DND-41 (cell line): ENCODE measurements at regions not wholly inside any gene's neighbourhood (a gene's known extent, or its start where the extent isn't known, plus 50 kb on each side); places are given as distances from the start of the nearest gene placed in this dataset.

Source experiments
- ATAC-seq: fragments of 200-7000 bp; cut with Tn5 transposase; 3 replicates; pipeline ENCODE4 v1.9.1; 2021; ENCODE audit warnings: low read depth; ENCODE audit not compliant: insufficient read depth
- DNase-seq: peaks from one replicate; pipeline ENCODE4 v3.0.0-alpha.2; 2020
- H2AFZ ChIP-seq: 2 replicates; pipeline ENCODE4 v1.6.0; 2012; ENCODE audit warnings: low read depth, low read length
- H3K27ac ChIP-seq: 2 replicates; pipeline ENCODE4 v1.5.1; 2012; ENCODE audit warnings: low read length, inconsistent platforms
- H3K27me3 ChIP-seq: fragments of 200-600 bp; sonication (generic); 2 replicates; pipeline ENCODE4 v1.6.0; 2012; ENCODE audit warnings: low read length, mild to moderate bottlenecking, inconsistent platforms; ENCODE audit not compliant: insufficient read depth, poor library complexity
- H3K36me3 ChIP-seq: 2 replicates; pipeline ENCODE4 v1.5.1; 2012; ENCODE audit warnings: low read length, inconsistent platforms; ENCODE audit not compliant: insufficient read depth
- H3K4me1 ChIP-seq: 2 replicates; pipeline ENCODE4 v1.5.1; 2012; ENCODE audit warnings: mild to moderate bottlenecking, low read length; ENCODE audit not compliant: insufficient read depth
- H3K4me2 ChIP-seq: 2 replicates; pipeline ENCODE4 v1.6.0; 2012; ENCODE audit warnings: mild to moderate bottlenecking, moderate library complexity, low read length, inconsistent platforms; ENCODE audit not compliant: insufficient read depth
- H3K4me3 ChIP-seq, 2 experiments: fragments of 200-600 bp in 1 of 2; shearing (Covaris generic) in 1 of 2; 2 replicates each; pipeline ENCODE4 v1.5.1; 2012 to 2016; ENCODE audit warnings: inconsistent platforms in 2 of 2, low read length in 2 of 2, mild to moderate bottlenecking in 2 of 2, low read depth in 1 of 2, moderate library complexity in 1 of 2
- H3K79me2 ChIP-seq: 2 replicates; pipeline ENCODE4 v1.6.0; 2012; ENCODE audit warnings: low read length, inconsistent platforms; ENCODE audit not compliant: insufficient read depth
- H3K9ac ChIP-seq: 2 replicates; pipeline ENCODE4 v1.6.0; 2012; ENCODE audit warnings: low read depth, mild to moderate bottlenecking, inconsistent platforms, low read length, moderate library complexity
- H3K9me3 ChIP-seq: 2 replicates; pipeline ENCODE4 v1.5.1; 2012; ENCODE audit warnings: low read length, moderate library complexity, mild to moderate bottlenecking, inconsistent platforms; ENCODE audit not compliant: insufficient read depth, severe bottlenecking
- H4K20me1 ChIP-seq: 2 replicates; pipeline ENCODE4 v1.6.0; 2012; ENCODE audit warnings: low read length; ENCODE audit not compliant: insufficient read depth
- CTCF ChIP-seq: IDR thresholded peaks from 2 replicates; pipeline ENCODE4 v1.5.1; 2012; ENCODE audit warnings: borderline replicate concordance, low read length, moderate library complexity, mild to moderate bottlenecking; ENCODE audit not compliant: poor library complexity, severe bottlenecking; ENCODE audit errors: extremely low read depth
- EZH2 ChIP-seq: IDR thresholded peaks from 3 replicates; pipeline ENCODE4 v1.6.1; 2012; ENCODE audit warnings: borderline replicate concordance, low read depth, mild to moderate bottlenecking, moderate library complexity, low read length, inconsistent platforms; ENCODE audit not compliant: severe bottlenecking

DNA sequence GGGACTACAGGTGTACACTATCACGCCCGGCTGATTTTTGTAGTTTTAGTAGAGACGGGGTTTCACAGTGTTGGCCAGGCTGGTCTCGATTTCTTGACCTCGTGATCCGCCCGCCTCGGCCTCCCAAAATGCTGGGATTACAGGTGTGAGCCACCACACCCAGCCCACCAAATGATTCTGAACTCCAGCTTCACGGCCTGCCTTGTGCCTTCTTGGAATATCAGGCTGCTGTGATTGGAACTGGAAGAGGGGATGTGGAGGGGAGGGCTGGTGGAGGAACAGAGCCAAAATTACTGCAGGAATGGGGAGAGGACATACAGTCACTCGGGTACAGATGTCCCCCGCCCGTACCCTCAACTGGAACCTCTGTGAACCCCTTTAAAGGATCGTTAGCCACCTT is 268.4 kb downstream of the ACTR3B start:
- ATAC-seq = no peak
- Histone ChIP-seq H3K9ac (no peak overlapping the region), H3K4me2 (no peak overlapping the region), H2AFZ (no peak overlapping the region), H3K9me3 (no peaks in the 10 kb centered on the region), H3K36me3 (no peaks in the 10 kb centered on the region), H3K4me1 (no peaks in the 10 kb centered on the region), H3K27ac (no peak overlapping the region), H3K27me3 (no peaks in the 10 kb centered on the region), H3K79me2 (no peaks in the 10 kb centered on the region), H4K20me1 (no peaks in the 10 kb centered on the region), H3K4me3 (no peak overlapping the region)
- no peak for DNase-seq
- TF ChIP-seq EZH2 = no peak
- TF ChIP-seq CTCF = no peak

- no peaks in the 10 kb centered on the region for H3K27me3 ChIP-seq
Observed at GRCh38 chr7:153030976-153031375, 271.4 kb downstream of the ACTR3B start.

GRCh38 chr7:153034791-153035190 is 275.2 kb downstream of the ACTR3B start:
- H3K4me1 ChIP-seq = no peaks in the 10 kb centered on the region
- H3K4me2 ChIP-seq = no peak overlapping the region
- no peak for TF ChIP-seq CTCF
- no peak for TF ChIP-seq EZH2
- DNase-seq (no peak), ATAC-seq (no peak)
- no peaks in the 10 kb centered on the region for H3K9me3 ChIP-seq
- H3K27ac ChIP-seq = no peak overlapping the region
- H2AFZ ChIP-seq = no peak overlapping the region
- H3K36me3 ChIP-seq = no peaks in the 10 kb centered on the region
- H3K9ac ChIP-seq = no peak overlapping the region
- no peak overlapping the region for H3K4me3 ChIP-seq
- no peaks in the 10 kb centered on the region for H3K79me2 ChIP-seq
- H4K20me1 ChIP-seq = no peaks in the 10 kb centered on the region
- no peaks in the 10 kb centered on the region for H3K27me3 ChIP-seq

More at GRCh38 chr7:153030976-153031375, 271.4 kb downstream of the ACTR3B start:
- H3K9me3 ChIP-seq = no peaks in the 10 kb centered on the region
- no peak overlapping the region for H3K4me2 ChIP-seq
- TF ChIP-seq EZH2 (no peak), CTCF (no peak)
- no peaks in the 10 kb centered on the region for H3K79me2 ChIP-seq
- DNase-seq (no peak), ATAC-seq (no peak)
- H3K36me3 ChIP-seq = no peaks in the 10 kb centered on the region
- no peak overlapping the region for H3K27ac ChIP-seq
- no peak overlapping the region for H3K9ac ChIP-seq
- H3K4me1 ChIP-seq = no peaks in the 10 kb centered on the region
- H2AFZ ChIP-seq = no peak overlapping the region
- no peaks in the 10 kb centered on the region for H4K20me1 ChIP-seq
- H3K4me3 ChIP-seq = no peak overlapping the region

DNA sequence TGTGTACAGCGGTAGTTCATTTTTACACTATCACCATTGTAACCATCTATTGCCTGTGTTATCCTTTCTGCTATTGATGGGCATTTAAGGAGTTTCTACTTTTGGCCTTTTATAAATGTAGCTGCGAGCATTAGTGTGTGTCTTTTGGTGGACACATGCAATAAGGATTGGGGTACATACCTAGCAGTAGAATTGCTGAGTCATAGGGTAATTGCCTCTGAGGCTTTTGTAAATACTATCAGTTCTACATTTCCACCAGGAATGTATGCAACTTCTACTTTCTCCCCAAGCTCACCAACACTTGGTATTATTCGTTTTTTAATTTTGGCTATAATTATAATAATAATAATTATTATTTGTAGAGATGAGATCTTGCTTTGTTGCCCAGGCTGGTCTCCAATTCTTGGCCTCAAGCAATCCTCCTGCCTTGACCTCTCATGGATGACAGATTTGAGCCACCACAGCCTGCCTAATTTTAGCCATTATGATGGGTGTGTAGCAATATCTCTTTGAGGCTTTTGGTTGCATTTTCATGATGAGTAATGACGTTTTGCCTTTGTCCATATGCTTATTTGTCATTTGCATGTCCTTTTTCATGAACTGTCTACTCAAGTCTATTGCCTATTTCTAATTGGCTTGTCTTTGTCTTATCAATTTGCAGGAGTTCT is 277.0 kb downstream of the ACTR3B start:
- no peak for ATAC-seq
- H3K4me3 ChIP-seq = no peak overlapping the region
- no peaks in the 10 kb centered on the region for H3K4me1 ChIP-seq
- H3K9me3 ChIP-seq = no peaks in the 10 kb centered on the region
- no peak overlapping the region for H3K4me2 ChIP-seq
- no peak overlapping the region for H3K27ac ChIP-seq
- H3K27me3 ChIP-seq = no peaks in the 10 kb centered on the region
- H3K9ac ChIP-seq = no peak overlapping the region
- H4K20me1 ChIP-seq = no peaks in the 10 kb centered on the region
- H3K79me2 ChIP-seq = no peaks in the 10 kb centered on the region
- TF ChIP-seq EZH2 = no peak
- TF ChIP-seq CTCF = no peak
- DNase-seq = no peak
- H2AFZ ChIP-seq = no peak overlapping the region
- H3K36me3 ChIP-seq = no peaks in the 10 kb centered on the region
